ENCODE measurements at regions not wholly inside any gene's neighbourhood (a gene's known extent, or its start where the extent isn't known, plus 50 kb on each side); places are given as distances from the start of the nearest gene placed in this dataset.

DNA sequence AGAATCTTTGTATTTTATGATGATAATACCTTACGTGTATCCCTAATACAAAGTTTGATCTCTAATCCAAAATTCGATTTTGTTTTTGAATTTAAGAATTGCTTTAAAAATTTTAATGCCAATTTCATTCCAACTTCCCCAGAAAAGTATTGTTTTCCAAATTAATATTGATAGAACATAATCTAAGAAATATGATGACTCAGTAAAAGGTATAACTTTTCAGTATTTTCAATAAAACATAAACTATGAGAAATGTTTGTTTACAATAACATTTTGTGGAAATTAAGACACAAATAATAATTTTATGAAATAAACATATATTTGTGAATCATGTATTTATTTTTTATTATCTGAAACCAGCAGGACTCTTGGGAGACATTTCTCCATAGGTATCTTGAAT lies 931.6 kb downstream of the EFNA5 start:
- intact Hi-C loops (cut with DNase I; ENCODE audit: low total_unique reads): no loop called here

DNA sequence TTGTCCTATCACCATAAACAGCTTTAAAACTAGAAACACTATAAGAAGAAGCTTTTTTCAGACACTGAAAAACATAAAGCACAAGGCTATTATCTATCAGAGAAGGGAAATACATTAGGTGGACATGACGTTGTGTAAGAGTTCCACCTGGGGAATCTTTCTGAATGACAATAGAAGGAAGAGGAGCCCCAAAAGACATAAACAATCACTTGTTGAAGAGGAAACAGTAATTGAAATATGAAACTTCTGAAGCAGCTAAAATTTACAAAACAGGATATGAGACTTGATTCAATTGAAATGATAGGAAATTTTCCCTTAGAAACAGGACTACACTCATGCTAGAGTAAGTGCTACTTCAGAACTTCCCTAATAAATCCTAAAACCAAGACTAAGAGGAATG lies 933.6 kb downstream of the EFNA5 start:
- Histone ChIP-seq H3K36me3 (no peaks in the 10 kb centered on the region), H3K27ac (no peak overlapping the region), H3K27me3 (no peaks in the 10 kb centered on the region), H3K4me1 (no peaks in the 10 kb centered on the region), H3K4me3 (no peak overlapping the region), H3K9me3 (peaks cover 0 to 32% (median 14%) of the 10 kb centered on the region in 4 donors)
- 32 to 59% (median 48%) methylated on average over 1 of the region's 1 CpG for WGBS, 5 donors
- intact Hi-C loops (cut with DNase I; ENCODE audit: low total_unique reads): no loop called here
- TF ChIP-seq EP300 (IDR thresholded peaks at IDR 0.05): no peak
- TF ChIP-seq, protein P1, sequence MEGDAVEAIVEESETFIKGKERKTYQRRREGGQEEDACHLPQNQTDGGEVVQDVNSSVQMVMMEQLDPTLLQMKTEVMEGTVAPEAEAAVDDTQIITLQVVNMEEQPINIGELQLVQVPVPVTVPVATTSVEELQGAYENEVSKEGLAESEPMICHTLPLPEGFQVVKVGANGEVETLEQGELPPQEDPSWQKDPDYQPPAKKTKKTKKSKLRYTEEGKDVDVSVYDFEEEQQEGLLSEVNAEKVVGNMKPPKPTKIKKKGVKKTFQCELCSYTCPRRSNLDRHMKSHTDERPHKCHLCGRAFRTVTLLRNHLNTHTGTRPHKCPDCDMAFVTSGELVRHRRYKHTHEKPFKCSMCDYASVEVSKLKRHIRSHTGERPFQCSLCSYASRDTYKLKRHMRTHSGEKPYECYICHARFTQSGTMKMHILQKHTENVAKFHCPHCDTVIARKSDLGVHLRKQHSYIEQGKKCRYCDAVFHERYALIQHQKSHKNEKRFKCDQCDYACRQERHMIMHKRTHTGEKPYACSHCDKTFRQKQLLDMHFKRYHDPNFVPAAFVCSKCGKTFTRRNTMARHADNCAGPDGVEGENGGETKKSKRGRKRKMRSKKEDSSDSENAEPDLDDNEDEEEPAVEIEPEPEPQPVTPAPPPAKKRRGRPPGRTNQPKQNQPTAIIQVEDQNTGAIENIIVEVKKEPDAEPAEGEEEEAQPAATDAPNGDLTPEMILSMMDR (IDR thresholded peaks at IDR 0.05): no peak
- TF ChIP-seq POLR2A (IDR thresholded peaks at IDR 0.05): no peak
- TF ChIP-seq POLR2AphosphoS5 (IDR thresholded peaks at IDR 0.05): no peak
- DNase-seq: no peak

More for the DNA sequence above, 931.6 kb downstream of the EFNA5 start:
- H3K4me1 ChIP-seq: no peaks in the 10 kb centered on the region
- H3K4me3 ChIP-seq: no peak overlapping the region
- TF ChIP-seq POLR2AphosphoS5 (IDR thresholded peaks at IDR 0.05): no peak
- TF ChIP-seq POLR2A (IDR thresholded peaks at IDR 0.05): no peak
- no peak for TF ChIP-seq EP300 (IDR thresholded peaks at IDR 0.05)
- TF ChIP-seq, protein P1 (IDR thresholded peaks at IDR 0.05): no peak
- H3K36me3 ChIP-seq: no peaks in the 10 kb centered on the region
- H3K27me3 ChIP-seq: no peaks in the 10 kb centered on the region
- peaks cover 0 to 13% (median 9%) of the 10 kb centered on the region in 4 donors for H3K9me3 ChIP-seq
- H3K27ac ChIP-seq: no peak overlapping the region
- WGBS, 5 donors: 77 to 90% (median 87%) methylated on average over 2 of the region's 2 CpGs
- no peak for DNase-seq

DNA sequence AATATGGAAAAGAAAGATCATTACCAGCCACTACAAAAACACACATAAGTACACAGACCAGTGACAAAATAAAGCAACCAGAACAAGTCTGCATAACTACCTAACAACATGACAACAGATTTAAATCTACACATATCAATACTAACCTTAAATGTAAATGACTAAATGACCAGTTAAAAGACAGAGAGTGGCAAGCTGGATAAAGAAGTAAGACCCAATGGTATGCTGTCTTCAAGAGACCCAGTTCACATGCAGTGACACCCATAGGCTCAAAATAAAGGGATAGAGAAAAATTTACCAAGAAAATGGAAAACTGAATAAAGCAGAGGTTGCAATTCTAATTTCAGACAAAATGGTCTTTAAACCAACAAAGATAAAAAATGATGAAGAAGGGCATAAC lies 938.1 kb downstream of the EFNA5 start:
- no peaks in the 10 kb centered on the region for H3K4me1 ChIP-seq
- peaks cover 0 to 48% (median 29%) of the 10 kb centered on the region in 4 donors for H3K9me3 ChIP-seq
- intact Hi-C loops (cut with DNase I; ENCODE audit: low total_unique reads): no loop called here
- H3K27ac ChIP-seq: no peak overlapping the region
- H3K36me3 ChIP-seq: no peaks in the 10 kb centered on the region
- no peak for DNase-seq
- no peaks in the 10 kb centered on the region for H3K27me3 ChIP-seq
- no peak overlapping the region for H3K4me3 ChIP-seq
- TF ChIP-seq EP300 (IDR thresholded peaks at IDR 0.05) (no peak), POLR2AphosphoS5 (IDR thresholded peaks at IDR 0.05) (no peak), POLR2A (IDR thresholded peaks at IDR 0.05) (no peak)
- TF ChIP-seq, protein P1 (IDR thresholded peaks at IDR 0.05): no peak

DNA sequence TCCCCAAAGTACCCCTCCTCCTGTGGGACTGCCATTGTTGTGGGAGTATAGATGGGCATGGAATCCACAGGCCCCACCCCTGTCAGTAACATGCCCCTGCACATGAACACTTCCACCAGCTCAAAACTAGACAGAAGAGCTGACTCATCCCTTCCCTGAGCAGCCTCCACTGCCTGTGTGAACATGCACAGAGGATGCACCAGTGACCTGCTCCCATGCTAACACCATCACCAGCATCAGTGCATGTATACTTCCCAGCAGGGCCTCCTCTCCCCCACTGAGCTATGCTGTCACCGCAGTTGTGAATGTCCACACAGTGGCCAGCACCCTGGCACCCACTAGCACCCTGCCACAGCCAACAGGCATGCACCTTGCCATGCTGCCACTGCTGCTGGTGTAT lies 939.8 kb downstream of the EFNA5 start:
- intact Hi-C loops (cut with DNase I; ENCODE audit: low total_unique reads): no loop called here
- Histone ChIP-seq H3K9me3 (peaks cover 0 to 48% (median 29%) of the 10 kb centered on the region in 4 donors), H3K36me3 (no peaks in the 10 kb centered on the region), H3K27ac (no peak overlapping the region), H3K4me1 (no peaks in the 10 kb centered on the region), H3K4me3 (no peak overlapping the region), H3K27me3 (no peaks in the 10 kb centered on the region)
- WGBS, 5 donors: 89 to 100% (median 99%) methylated on average over 1 of the region's 1 CpG; no CpG with 5 or more reads in 1 of the 5 donors
- TF ChIP-seq POLR2AphosphoS5 (IDR thresholded peaks at IDR 0.05): no peak
- TF ChIP-seq POLR2A (IDR thresholded peaks at IDR 0.05): no peak
- no peak for TF ChIP-seq EP300 (IDR thresholded peaks at IDR 0.05)
- TF ChIP-seq, protein P1 (IDR thresholded peaks at IDR 0.05): no peak
- no peak for DNase-seq

Measured in stomach (tissue), 8 donors.